ENCODE measurements at regions not wholly inside any gene's neighbourhood (a gene's known extent, or its start where the extent isn't known, plus 50 kb on each side); places are given as distances from the start of the nearest gene placed in this dataset.

- H3K9me3 ChIP-seq = no peaks in the 10 kb centered on the region
- in situ Hi-C loops (cut with MboI; ENCODE audit: low pct_ligation_motif_present in 1 of 4, low pct_unique_long_range_greater_than_20kb in 1 of 4, low sequenced_read_pairs in 3 of 4) = no loop called here
- no peak for DNase-seq
- peaks cover 2 to 25% (median 19%) of the 10 kb centered on the region in 4 donors for H3K4me1 ChIP-seq
- intact Hi-C loops (cut with DNase I; ENCODE audit: low total_unique reads) = no loop called here
- no peak overlapping the region for H3K4me3 ChIP-seq
- 89% methylated on average over 1 of the region's 1 CpG for WGBS, 2 donors (ENCODE audit: low coverage in 1 of 2)
- no peak overlapping the region for H3K27ac ChIP-seq
- no peaks in the 10 kb centered on the region for H3K27me3 ChIP-seq
- TF ChIP-seq POLR2A (IDR thresholded peaks at IDR 0.05) (no peak), POLR2AphosphoS5 (IDR thresholded peaks at IDR 0.05) (no peak), CTCF (IDR thresholded peaks at IDR 0.05) (no peak), EP300 (IDR thresholded peaks at IDR 0.05; ENCODE audit: low read depth) (no peak)
- no peaks in the 10 kb centered on the region for H3K36me3 ChIP-seq
Measured at GRCh38 chr5:67552773-67553172, 356.2 kb upstream of the CD180 start.

GRCh38 chr5:67549947-67550346 lies 353.3 kb upstream of the CD180 start:
- Histone ChIP-seq H3K27ac (peak overlapping the region; percentile 67 to 77 (median 71)), H3K36me3 (no peaks in the 10 kb centered on the region), H3K4me1 (peaks cover 2 to 27% (median 19%) of the 10 kb centered on the region in 4 donors), H3K9me3 (no peaks in the 10 kb centered on the region), H3K27me3 (no peaks in the 10 kb centered on the region), H3K4me3 (no peak overlapping the region)
- no peak for DNase-seq
- TF ChIP-seq POLR2A (IDR thresholded peaks at IDR 0.05) (peak; percentile 22), EP300 (IDR thresholded peaks at IDR 0.05; ENCODE audit: low read depth) (no peak), CTCF (IDR thresholded peaks at IDR 0.05) (no peak), POLR2AphosphoS5 (IDR thresholded peaks at IDR 0.05) (peak in 2 of 3 donors; percentile 32 to 65)
- WGBS, 2 donors (ENCODE audit: low coverage in 1 of 2) = 55 to 80% methylated on average over 3 to 4 of the region's 4 CpGs
- in situ Hi-C loops (cut with MboI; ENCODE audit: low pct_ligation_motif_present in 1 of 4, low pct_unique_long_range_greater_than_20kb in 1 of 4, low sequenced_read_pairs in 3 of 4) (no loop called here), intact Hi-C loops (cut with DNase I; ENCODE audit: low total_unique reads) (no loop called here)

GRCh38 chr5:67549296-67549618 lies 352.7 kb upstream of the CD180 start:
- no peaks in the 10 kb centered on the region for H3K27me3 ChIP-seq
- H3K9me3 ChIP-seq = no peaks in the 10 kb centered on the region
- TF ChIP-seq CTCF (IDR thresholded peaks at IDR 0.05) (no peak), EP300 (IDR thresholded peaks at IDR 0.05; ENCODE audit: low read depth) (no peak), POLR2A (IDR thresholded peaks at IDR 0.05) (no peak), POLR2AphosphoS5 (IDR thresholded peaks at IDR 0.05) (no peak)
- H3K4me1 ChIP-seq = peaks cover 2 to 27% (median 19%) of the 10 kb centered on the region in 4 donors
- intact Hi-C loops (cut with DNase I; ENCODE audit: low total_unique reads) = no loop called here
- H3K36me3 ChIP-seq = no peaks in the 10 kb centered on the region
- no peak overlapping the region for H3K4me3 ChIP-seq
- in situ Hi-C loops (cut with MboI; ENCODE audit: low pct_ligation_motif_present in 1 of 4, low pct_unique_long_range_greater_than_20kb in 1 of 4, low sequenced_read_pairs in 3 of 4) = no loop called here
- DNase-seq = no peak
- 68 to 77% methylated on average over 3 of the region's 3 CpGs for WGBS, 2 donors (ENCODE audit: low coverage in 1 of 2)
- peak overlapping the region; percentile 67 to 77 (median 71) for H3K27ac ChIP-seq

GRCh38 chr5:67548520-67549295 lies 352.1 kb upstream of the CD180 start:
- peak overlapping the region in 2 of 4 donors; percentile 8 to 13 for H3K4me3 ChIP-seq
- H3K27ac ChIP-seq = peak overlapping the region; percentile 67 to 77 (median 71)
- no peaks in the 10 kb centered on the region for H3K36me3 ChIP-seq
- no peaks in the 10 kb centered on the region for H3K27me3 ChIP-seq
- DNase-seq = no peak
- in situ Hi-C loops (cut with MboI; ENCODE audit: low pct_ligation_motif_present in 1 of 4, low pct_unique_long_range_greater_than_20kb in 1 of 4, low sequenced_read_pairs in 3 of 4) (no loop called here), intact Hi-C loops (cut with DNase I; ENCODE audit: low total_unique reads) (no loop called here)
- TF ChIP-seq CTCF (IDR thresholded peaks at IDR 0.05) (no peak), EP300 (IDR thresholded peaks at IDR 0.05; ENCODE audit: low read depth) (no peak), POLR2AphosphoS5 (IDR thresholded peaks at IDR 0.05) (no peak), POLR2A (IDR thresholded peaks at IDR 0.05) (no peak)
- H3K9me3 ChIP-seq = no peaks in the 10 kb centered on the region
- 59% methylated on average over 6 to 8 of the region's 8 CpGs for WGBS, 2 donors (ENCODE audit: low coverage in 1 of 2)
- H3K4me1 ChIP-seq = peaks cover 2 to 27% (median 19%) of the 10 kb centered on the region in 4 donors
